SW480 (cell line): ENCODE measurements at regions not wholly inside any gene's neighbourhood (a gene's known extent, or its start where the extent isn't known, plus 50 kb on each side); places are given as distances from the start of the nearest gene placed in this dataset.

Experiments used
- DNase-seq: peaks from one replicate; pipeline ENCODE4 v3.0.0-alpha.2; 2016; ENCODE audit warnings: low spot score

DNA sequence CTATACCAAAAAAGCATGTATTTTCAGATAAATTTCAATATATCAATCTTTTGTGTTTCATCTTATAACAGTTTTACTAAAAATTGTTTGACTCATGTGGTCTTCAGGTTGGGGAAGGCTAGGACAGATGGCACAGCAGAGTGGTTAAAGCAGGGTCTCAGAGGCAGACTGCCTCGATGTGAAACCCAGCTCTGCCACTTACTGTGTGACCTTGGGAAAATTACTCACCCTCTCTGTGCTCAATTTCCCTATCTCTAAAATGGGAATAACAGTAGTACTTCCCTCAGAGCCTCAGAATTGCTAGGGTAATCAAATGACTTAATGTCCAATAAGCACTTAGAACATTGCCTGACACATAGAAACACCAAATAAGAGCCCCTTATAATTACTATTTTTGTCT lies 262.1 kb upstream of the FMN2 start:
- DNase-seq = no peak

DNA sequence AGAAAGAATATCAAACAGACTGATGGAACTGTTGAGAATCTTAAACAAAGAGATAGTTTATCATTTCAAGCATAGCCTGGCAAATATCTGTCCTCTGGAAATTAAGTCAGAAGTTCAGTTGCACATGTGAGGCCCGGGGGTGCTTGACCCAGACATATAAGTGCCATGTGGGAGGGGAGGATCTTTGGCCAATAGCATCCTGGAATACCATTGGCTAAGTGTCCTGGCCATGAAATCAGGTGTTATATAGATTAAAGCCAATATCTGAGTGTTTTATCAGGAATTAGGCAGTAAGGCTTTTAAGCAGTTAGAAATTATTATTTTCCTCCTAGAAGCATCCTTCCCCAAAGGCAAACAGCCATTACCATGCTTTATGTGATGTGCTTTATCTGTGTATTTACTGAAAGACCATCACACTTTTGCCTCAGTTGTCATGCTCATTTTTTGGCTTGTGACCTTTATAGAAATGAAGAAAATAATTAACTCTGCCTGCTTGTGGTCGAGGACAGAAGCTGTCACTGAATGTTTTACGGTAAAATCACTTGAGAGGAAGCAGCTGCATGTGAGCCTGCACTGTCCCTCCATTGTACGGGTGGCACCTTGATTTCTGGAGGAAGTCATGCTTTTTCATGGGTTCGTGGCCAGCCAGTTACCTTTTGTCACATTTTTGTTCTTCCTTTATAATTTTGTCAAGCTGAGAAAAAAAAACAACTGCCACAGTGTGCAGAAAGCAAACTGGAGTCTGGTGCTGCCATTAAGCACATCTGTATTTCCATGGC lies 259.9 kb upstream of the FMN2 start:
- no peak for DNase-seq

DNA sequence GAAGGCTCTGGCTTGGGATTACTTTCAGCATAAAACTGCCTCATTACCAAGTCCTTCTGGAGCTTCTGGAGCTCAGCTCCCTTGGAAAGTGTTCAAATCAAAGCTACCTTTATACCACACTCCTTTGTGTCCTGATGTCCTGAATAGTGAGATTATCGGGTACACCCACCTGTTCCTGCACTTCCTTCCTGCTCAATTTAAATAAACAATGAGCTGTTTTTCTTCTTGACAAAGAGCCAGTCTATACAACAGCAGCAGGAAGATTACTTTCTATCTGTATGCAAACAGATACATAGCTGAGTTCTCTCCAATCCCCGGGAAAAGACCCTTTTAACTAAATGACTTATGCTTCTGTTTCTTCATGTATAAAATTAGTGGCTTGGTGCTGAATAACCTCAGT lies 258.0 kb upstream of the FMN2 start:
- peak; percentile 29 for DNase-seq

DNA sequence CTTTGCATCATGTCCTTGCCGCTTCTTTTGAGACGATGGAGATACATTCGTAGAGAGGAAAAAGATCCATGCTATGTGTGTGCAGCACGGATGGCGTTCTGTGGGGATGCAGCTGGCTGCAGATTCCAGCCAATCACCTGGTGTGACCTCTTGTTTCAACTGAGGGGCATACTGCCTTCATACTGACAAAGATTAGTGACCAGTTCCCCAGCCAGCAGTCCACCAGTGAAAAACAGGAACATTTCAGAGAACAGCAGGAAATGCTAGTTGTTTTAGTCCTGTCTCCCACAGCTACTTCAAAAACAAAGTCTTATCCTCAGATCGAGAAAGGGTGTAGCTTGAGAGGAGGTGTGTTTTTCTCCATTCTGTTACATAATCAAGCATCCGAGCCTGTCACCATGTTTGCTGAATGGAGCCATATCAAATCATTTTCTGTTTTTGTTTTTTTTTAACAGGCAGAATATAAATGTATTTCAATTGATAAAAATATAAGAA lies 255.7 kb upstream of the FMN2 start:
- no peak for DNase-seq

DNA sequence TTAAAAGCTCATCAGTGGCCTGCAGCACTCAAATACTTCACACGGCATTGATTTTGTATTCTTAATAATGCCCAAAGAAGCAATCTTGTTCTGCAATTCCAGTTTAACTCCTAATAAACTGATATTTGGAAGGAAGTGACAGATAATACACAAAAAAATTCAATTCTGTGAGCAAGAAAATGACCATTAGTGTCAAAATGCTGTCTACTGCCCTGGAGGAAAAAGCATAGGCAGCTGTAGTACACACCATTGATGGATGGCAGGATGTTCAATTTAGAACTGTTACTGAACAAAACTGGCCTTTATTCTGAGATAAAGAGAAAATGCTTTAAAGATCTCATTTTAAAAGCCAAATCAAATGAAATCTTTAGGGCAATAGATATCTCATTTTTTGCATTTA lies 251.3 kb upstream of the FMN2 start:
- DNase-seq = no peak

DNA sequence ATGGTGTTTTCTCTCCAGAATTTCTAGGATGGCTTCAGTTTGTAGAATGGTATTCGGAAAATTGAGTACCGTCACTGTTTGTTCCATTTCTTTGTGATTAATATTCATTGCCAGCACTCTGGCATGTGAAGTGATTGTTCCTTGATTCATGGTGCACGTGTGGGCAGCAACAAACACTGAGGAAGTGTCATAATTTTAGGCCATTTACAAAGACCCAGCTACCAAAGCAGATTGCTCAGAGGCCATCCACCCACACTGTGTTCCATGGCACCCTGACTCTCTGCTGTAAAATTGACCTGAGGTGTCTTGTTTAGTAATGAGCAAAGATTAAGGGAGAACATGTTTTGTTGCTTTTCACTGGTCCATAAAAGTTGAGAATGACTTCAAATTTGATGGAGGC lies 250.9 kb upstream of the FMN2 start:
- no peak for DNase-seq

DNA sequence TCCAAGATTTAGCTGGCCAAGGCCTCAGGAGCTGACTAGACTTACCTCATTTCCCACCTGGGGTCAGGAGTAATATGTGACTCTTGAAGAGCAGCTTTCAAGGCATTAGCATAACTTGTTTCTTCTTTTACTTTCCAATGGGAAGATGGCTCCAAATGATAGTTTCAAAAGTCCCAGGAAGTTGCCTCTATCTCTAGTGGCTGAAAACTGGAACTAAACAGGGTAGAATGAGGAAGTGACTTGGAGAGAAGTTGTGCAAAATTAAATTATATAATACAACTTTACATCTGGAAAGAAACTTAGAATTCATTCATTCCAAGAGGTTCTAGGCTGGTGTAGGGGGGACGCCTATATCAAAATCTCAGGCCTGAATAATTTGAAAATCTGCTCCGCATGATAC lies 250.1 kb upstream of the FMN2 start:
- DNase-seq = no peak

DNA sequence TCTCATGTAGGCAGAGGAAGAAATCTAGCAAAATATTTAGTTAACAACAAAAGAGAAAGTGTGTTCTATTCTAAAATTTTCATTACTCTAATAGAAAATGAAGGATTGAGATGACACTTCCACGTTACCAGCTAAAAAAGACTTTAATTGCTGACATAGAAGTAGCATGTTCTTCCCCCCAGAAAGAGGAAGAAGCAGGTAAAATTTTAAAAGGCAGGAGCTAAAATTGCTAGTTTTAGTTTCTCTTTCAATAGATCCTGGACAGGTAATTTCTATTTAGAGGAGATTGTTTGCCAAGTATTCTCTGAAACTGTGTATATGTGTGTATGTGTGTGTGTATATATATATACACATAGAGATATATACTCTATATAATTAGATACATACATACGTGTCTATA lies 248.1 kb upstream of the FMN2 start:
- DNase-seq = no peak

DNA sequence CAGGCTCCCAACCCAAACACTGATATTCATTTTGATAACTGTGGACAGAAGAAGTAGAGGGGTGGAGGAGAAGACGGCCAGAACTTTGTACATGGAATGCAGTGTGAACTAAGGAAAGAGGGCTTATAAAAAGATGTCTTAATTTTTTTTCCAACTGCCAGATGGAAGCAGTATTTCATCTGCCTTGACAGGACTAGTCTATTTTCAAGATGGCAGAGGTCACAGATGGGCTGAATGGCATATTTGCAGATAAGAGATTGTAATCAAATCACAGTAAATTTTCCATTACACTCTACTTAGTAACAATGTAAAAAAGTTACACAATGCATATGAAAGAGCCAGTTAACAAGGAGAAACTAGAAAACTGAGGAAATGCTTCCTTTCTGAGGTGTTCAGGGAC lies 246.8 kb upstream of the FMN2 start:
- DNase-seq = no peak

DNA sequence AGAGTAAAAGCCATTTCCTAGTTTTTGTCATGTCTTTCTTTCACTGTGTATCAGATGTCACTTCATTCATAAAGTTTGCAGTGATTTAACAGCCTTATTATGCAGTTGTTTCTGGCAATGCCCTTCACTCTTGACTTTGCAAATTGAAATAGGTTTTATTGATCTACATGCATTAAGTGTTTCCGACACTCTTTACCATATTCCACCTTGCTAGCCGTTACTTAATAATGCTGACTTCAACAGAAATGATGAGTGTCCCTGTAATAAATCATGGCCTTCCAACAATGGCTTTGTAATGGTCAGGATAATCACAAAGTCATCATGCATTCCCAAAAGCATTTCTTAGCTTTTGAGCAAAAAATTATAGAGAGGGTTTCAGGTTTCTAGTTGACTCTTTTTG lies 236.8 kb upstream of the FMN2 start:
- DNase-seq = no peak

DNA sequence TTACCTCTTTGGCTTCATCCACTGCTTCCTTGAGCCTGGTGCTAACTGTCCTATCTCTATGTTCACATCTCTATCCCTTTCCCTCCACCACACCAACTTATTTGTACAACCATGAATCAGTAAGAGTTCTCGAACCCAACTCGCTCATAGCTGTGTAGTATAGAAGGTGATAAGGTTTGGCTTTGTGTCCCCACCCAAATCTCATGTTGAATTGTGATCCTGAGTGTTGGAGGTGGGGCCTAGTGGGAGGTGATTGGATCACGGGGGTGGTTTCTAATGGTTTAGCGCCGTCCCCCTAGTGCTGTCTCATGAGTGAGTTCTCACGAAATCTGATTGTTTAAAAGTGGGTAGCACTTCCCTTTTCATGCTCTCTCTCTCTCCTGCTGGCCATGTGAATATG lies 235.6 kb upstream of the FMN2 start:
- no peak for DNase-seq

DNA sequence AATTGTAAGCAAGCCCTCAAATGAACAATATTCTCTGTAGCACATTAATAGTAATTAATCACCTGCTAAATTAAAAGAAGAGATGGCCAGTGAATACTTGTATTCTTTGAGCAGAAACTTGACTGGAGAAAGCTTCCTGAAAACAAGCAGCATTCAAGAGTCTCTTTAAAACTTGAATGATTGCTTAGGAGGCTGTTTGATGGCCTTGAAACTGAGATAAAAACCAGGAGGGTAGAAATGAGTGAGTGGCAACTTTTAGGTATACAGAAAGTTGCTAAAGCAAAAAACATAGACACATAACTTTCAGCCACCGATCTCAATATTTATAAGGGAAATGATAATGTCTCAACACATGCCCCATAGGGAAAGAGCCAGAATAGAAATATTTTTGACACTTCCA lies 234.8 kb upstream of the FMN2 start:
- no peak for DNase-seq

DNA sequence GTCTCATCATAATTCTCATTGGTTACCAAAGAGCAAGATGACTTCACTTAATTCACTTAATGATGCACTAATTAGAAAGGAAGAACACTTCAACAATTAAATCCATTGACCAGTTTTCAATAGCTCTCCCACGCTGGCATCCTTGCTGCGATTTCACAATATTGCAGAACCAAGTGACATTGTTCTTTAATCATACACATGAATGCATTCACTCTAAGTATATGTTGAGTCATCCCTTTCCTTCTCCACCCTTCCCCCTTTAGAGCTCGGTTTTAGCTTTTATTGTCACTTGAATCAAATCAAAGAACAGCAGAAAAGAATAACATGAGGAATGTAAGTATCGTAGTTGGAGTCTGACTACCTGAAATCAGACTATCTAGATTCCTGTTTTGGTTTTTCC lies 233.6 kb upstream of the FMN2 start:
- DNase-seq = peak; percentile 87

DNA sequence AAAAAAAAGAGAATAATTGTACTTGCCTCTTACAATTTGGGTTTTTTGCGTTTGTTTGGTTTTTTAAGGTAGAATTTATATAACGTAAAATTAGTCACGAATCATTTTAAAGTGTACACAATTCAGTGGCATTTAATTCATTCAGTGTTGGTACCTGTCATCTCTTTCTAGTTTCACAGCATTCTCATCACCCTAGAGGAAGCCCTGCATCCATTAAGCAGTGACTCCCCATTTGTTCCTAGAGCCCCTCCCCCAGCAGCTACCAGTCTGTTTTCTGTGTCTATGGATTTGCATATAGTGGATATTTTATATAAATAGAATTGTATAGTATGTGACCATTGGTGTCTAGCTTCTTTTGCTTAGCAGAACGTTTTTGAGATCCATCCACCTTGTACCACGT lies 233.2 kb upstream of the FMN2 start:
- DNase-seq = peak; percentile 20

DNA sequence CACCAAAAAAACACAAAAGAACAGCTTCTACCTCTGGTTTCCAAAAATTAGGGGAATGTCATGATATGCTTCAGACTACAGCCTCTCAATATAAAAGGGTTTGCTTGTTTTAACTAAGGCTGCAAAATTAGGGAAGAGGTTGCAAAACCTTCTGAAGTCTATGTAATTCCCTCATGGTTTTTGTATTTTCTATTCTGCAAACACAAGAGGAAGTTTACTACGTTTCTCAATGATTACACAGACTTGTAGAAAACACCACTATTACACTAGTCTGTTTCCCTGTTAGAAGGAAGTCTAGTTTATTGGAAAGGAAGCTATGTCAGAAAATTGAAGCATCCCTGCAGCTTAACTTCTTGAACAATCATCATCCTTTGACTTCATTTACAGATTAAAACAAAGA lies 229.7 kb upstream of the FMN2 start:
- no peak for DNase-seq

DNA sequence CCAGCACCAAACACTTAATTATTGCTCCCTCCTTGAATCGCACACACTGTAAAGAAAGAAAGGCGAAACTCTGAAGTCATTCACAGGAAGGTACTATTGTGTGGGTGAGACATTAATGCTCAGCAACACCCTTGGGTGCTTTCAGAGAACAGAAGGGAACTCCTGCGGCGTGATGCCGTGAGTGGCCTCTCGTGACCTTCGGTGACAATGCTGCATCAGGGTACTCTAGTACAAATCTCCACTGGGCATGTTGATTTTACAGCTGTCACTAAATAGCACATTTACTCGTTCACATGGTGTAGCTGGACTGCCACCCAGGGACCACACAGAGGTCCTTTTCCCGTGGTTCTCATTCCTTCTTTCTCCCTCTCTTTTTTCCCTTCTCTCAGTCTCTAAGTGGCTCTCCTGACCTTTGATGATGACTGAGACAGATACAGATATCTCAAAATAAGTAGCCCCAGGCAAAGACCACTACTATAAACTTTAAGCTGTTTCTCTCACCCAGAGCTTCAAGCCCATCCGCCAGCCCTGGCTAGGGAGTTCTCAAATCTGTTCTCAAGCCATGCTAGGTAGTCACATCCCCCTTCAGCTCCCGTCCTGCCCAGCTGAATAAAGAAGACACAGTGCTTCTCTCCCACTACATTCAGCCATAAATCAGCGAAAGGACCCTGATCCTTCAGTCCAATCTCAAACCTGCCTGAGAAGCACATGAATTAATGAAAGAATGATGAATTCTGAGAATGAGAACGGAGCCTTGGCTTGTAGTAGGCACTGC lies 223.4 kb upstream of the FMN2 start:
- no peak for DNase-seq

DNA sequence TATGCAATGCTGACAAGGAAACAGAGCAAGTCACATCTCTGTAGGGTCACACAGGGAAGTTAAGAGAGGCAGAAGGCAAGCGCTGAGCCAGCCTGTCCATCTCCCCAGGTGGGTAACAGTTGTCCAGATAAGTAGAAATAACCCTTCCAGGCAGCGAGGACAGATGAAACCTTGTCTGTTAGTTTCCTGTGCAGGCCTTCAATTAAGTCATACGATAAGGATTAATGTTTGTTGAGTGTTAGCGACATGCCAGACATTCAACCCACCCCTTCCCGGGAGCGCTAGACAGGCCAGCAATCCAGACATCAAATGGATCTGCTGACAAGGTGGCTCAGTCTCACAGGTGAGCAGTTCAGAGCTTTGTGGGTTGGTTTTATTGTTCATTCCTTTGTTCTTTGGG lies 221.5 kb upstream of the FMN2 start:
- no peak for DNase-seq

DNA sequence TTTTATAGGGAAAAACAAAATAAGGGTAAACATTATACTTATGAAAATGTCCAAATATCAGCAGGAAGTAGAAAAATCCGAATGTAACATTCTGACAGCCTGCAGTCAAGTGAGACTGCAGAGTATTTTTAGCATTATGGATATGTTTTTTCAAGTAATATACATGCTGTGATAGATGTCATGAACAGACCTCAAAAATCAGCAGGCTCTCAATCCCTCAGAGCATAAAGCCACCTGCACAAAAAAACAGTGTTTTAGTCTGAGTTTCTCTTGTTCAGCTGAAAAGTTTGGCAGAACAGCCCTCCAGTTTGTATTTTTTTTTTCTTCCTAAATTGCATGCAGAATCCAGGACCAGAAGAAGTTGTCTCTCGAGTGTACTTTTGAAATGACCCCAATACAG lies 219.1 kb upstream of the FMN2 start:
- DNase-seq = no peak

DNA sequence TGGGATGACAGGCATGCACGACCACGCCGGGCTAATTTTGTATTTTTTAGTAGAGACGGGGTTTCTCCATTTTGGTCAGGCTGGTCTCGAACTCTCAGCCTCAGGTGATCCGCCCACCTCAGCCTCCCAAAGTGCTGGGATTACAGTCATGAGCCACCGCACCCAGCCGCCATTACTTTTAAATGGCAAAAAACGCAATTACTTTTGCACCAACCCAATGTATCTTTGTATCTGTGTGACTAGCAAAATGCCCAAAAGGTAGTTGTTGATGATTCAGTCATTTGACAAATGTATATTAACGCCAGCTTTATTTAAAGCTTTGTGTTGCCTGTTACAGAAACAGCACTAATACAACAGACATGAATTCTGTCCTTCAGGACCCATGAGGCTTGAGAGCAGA lies 216.9 kb upstream of the FMN2 start:
- no peak for DNase-seq

DNA sequence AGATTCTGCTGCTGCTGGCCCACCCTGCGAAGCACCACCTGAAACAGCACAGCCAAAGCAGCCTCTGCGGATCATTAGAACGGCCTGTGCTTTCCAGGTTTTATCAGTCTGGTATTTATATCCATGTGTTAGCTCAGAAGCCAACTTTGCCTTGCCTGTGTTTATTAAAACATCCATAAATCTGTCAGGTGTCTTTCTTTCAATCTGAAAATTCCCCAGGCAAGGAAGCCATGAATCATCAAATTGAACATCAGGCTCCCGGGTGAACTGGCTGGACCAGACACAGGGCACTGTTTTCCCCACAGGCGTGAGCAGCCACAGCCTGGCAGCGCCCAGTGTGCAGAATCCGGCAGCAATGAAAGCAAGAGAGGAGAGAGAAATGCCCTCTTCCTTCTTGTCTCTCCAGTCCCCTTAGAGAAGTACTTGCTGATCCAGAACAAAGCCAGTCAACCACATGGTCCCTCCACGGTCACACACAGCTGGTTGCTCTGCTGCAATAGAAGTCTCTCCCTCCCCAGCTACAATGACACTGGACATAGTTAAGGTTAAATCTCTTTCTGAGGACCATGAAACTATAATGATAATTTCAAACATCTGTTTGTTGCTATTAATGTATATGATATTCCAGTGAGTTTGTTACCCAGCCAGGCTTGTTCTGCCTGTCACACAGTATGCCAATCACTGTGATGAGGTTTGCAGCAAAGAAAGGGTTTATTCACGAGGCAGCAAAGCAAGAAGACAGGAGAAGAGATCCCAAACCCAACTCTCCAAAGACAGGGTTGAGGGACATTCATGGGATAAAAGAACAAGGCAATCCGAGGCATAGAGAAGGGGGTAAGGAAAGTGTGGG lies 212.1 kb upstream of the FMN2 start:
- no peak for DNase-seq

DNA sequence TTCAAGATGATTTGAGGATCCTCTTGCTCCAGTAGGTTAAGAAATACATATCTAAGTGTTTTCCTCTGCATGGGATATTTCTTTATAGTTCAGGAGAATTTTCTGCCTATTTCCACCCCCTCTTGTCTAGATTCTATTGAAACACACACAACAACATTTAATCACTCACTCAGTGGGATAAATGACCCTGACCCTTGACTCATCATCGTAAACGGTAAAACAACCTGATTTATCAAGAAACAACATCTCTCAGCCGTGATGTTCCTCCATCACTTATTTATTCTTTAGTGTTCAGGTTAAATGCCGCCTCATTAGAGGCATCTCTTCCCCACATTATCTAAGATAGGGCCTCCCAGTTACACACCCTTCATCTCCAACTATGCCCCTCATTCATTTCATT lies 208.7 kb upstream of the FMN2 start:
- no peak for DNase-seq

DNA sequence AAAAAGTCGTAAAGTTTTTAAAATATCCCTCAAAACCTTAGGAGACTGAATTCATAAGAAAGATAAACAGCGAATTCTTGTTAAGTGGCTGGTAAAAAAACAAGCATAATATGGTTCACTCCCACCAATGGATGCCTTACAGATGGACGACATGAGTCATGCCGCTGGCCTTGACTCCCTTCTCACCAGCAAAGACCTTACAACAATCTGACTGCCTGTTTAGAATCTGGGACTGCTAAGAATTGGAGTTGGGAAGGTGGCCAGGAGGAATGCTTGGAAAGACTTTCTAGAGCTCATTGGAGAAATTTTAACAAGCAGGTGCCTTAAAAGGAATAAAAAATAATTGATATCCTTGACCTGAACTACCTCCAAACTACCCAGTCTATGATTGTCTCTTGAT lies 206.9 kb upstream of the FMN2 start:
- no peak for DNase-seq

DNA sequence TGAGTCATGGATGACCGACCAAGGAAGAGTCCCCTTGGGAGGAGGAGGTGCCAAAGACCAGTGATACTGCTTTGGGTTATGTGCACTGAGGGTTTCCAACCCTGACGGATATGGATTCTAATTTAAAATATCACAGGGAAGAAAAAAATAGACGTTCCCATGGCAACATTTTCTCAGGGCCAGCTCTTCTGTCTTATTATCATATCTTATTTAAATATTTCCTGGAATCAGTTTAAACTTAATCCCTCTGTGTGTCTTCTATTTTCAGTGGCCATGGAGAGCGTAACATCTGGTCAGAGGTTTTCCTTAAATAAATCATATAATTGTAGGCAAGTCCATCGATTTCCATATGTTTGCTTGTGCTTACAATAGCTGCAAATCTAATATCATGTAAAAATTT lies 205.4 kb upstream of the FMN2 start:
- DNase-seq = no peak
